BLaER1 treated with 17β-estradiol and CSF1 and Interleukin-3, amounts not matched to agents 10 nM and 100 nM (cell line): ENCODE measurements at regions not wholly inside any gene's neighbourhood (a gene's known extent, or its start where the extent isn't known, plus 50 kb on each side); places are given as distances from the start of the nearest gene placed in this dataset.

Source experiments
- H3K27ac ChIP-seq, 11 experiments: shearing (Covaris generic); formaldehyde crosslinking; 2 replicates each; pipeline ENCODE4 v1.8.1; 2022
- H3K27me3 ChIP-seq, 11 experiments: shearing (Covaris generic); formaldehyde crosslinking; 2 replicates each; pipeline ENCODE4 v1.8.1; 2022
- H3K36me3 ChIP-seq, 11 experiments: shearing (Covaris generic); formaldehyde crosslinking; 2 replicates each; pipeline ENCODE4 v1.8.1; 2022
- H3K4me1 ChIP-seq, 10 experiments: shearing (Covaris generic); formaldehyde crosslinking; 2 replicates each; pipeline ENCODE4 v1.8.1; 2022
- H3K4me2 ChIP-seq, 11 experiments: shearing (Covaris generic); formaldehyde crosslinking; 2 replicates each; pipeline ENCODE4 v1.8.1; 2022
- H3K4me3 ChIP-seq, 10 experiments: shearing (Covaris generic); formaldehyde crosslinking; 2 replicates each; pipeline ENCODE4 v1.8.1; 2022
- H3K9ac ChIP-seq, 11 experiments: shearing (Covaris generic); formaldehyde crosslinking; 2 replicates each; pipeline ENCODE4 v1.8.1; 2022
- H3K9me3 ChIP-seq, 11 experiments: shearing (Covaris generic); formaldehyde crosslinking; replicated peaks in 1 of 11; 2 replicates each; pipeline ENCODE4 v1.8.1; 2022
- H4K20me1 ChIP-seq, 11 experiments: shearing (Covaris generic); formaldehyde crosslinking; 2 replicates each; pipeline ENCODE4 v1.8.1; 2022
- Cebpa-rat ChIP-seq, 11 experiments: shearing (Covaris generic); IDR thresholded peaks; 2 replicates each; pipeline ENCODE4 v1.8.1; 2022

DNA sequence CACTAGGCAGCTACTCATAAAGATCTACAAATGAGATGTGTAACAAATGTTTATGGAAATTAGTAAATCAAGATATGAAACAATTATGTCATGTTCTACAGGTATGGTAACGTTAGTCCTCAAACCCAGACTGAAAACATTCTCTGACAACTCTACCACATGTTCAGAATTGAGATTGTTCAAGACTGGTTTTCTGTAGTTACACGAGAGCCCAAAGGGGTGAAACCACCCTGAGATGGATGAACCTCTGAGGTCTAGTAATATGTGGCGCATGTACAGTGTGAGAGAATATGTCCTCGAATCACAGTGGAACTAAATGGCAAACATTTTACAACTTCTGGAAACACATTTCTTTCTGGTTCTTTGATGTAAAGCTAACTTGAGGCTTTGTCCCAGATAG lies 614.3 kb downstream of the ZEB2 start:
- Histone ChIP-seq H3K27me3 (no peaks in the 10 kb centered on the region), H3K4me1 (peaks cover 0 to 10% (median 0%) of the 10 kb centered on the region in 10 experiments; a peak in 1 of 20 replicates), H3K27ac (no peak overlapping the region), H4K20me1 (no peaks in the 10 kb centered on the region), H3K4me2 (no peak overlapping the region), H3K36me3 (no peaks in the 10 kb centered on the region), H3K4me3 (no peak overlapping the region), H3K9me3 (no peaks in the 10 kb centered on the region), H3K9ac (no peak overlapping the region)
- TF ChIP-seq Cebpa-rat (IDR thresholded peaks at IDR 0.05): no peak

DNA sequence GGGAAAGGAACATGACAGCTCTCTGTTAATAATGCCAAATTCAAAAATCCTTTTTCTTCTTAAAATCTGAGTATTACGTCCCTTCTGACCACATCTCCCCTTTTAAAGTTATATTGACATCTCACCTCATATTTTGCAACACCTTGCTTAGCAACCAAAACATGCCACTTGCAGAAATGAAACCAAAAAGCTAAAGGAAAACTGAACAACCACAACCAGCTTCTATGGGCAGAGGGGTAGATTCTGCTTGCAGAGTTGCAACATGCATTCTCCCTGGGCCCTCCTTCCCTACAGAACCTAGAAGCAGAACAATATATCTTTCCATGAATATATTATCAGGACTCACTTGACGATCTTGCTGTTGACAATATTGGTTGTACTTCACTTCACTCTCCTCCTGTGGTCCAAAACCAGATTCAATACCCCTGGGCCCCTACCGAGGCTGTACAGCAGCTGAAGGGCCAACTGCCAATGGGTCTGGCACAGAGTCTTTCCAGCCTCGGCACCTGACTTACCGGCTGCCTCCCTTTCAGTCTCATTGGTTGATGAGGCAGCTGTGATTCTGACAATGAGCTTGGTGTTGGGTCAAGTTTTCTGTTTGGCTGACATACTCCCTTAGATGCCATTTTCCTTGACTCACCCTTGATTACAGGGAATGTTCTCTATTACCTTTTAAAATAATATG lies 616.6 kb downstream of the ZEB2 start:
- no peaks in the 10 kb centered on the region for H3K27me3 ChIP-seq
- H3K36me3 ChIP-seq: no peaks in the 10 kb centered on the region
- H3K4me1 ChIP-seq: peaks cover 0 to 10% (median 0%) of the 10 kb centered on the region in 10 experiments; a peak in 1 of 20 replicates
- no peak overlapping the region for H3K27ac ChIP-seq
- H3K9ac ChIP-seq: no peak overlapping the region
- no peak for TF ChIP-seq Cebpa-rat (IDR thresholded peaks at IDR 0.05)
- H3K4me2 ChIP-seq: peak overlapping the region in 5 of 11 experiments; percentile 4 to 22 (median 12); a peak in 4 of 22 replicates
- no peak overlapping the region for H3K4me3 ChIP-seq
- H4K20me1 ChIP-seq: no peaks in the 10 kb centered on the region
- no peaks in the 10 kb centered on the region for H3K9me3 ChIP-seq

DNA sequence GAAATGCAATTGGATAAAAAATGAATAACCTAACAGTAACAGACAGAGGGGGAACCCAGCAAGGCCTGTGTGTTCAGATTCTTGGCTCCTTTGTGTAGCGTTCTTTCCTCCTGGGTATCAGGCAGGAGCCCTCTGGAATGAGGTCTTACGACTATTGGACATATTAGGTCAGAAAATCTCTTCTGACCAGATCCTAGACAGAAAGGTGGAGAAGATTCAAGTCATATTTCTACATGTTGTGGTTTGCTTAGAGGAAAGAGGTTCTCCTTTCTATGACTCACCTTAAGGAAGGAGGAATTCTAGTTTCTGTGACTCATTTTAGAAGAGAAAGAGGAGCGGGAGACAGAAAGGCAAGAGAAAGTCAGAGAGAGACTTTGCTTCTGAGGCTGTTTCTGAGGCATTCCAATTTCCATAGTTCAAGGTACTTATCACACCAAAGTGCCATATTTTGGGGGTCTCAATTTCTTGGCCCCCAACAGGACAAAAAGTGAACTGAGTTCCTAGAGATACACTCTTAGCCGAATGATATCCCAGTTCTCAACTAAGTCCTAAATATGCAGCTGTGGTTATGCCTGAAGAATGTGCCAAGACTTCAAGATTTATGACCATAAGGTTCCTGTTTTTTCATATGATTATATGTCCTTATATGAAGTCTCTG lies 618.6 kb downstream of the ZEB2 start:
- H3K9me3 ChIP-seq: no peaks in the 10 kb centered on the region
- H3K27me3 ChIP-seq: no peaks in the 10 kb centered on the region
- H3K4me2 ChIP-seq: peak overlapping the region in 3 of 11 experiments; percentile 2 to 32 (median 28); a peak in 2 of 22 replicates
- no peaks in the 10 kb centered on the region for H3K36me3 ChIP-seq
- no peak overlapping the region for H3K4me3 ChIP-seq
- H3K27ac ChIP-seq: no peak overlapping the region
- H4K20me1 ChIP-seq: no peaks in the 10 kb centered on the region
- TF ChIP-seq Cebpa-rat (IDR thresholded peaks at IDR 0.05): no peak
- H3K9ac ChIP-seq: no peak overlapping the region
- H3K4me1 ChIP-seq: peaks cover 0 to 10% (median 0%) of the 10 kb centered on the region in 10 experiments; a peak in 1 of 20 replicates

DNA sequence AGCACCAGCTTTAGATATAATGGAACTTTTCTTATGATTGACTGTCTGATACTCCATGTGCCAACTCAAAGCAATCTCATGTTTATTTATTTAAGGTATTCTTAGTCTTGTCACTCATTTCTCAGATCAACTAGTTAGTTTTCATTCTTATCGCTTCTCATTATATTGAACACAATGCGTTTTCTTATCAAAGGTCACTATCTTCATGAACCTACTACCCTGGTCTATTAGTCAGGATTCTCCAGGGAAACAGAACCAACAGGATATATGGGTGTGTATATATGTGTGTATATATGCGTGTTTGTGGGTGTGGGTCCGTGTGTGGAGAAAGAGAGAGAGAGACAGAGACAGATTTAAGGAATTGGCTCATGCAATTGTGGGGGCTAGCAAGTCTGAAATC lies 619.9 kb downstream of the ZEB2 start:
- no peaks in the 10 kb centered on the region for H3K36me3 ChIP-seq
- no peaks in the 10 kb centered on the region for H3K9me3 ChIP-seq
- no peak overlapping the region for H3K27ac ChIP-seq
- no peak overlapping the region for H3K4me3 ChIP-seq
- no peaks in the 10 kb centered on the region for H4K20me1 ChIP-seq
- H3K4me2 ChIP-seq: no peak overlapping the region
- H3K27me3 ChIP-seq: no peaks in the 10 kb centered on the region
- peaks cover 0 to 10% (median 0%) of the 10 kb centered on the region in 10 experiments; a peak in 1 of 20 replicates for H3K4me1 ChIP-seq
- TF ChIP-seq Cebpa-rat (IDR thresholded peaks at IDR 0.05): no peak
- no peak overlapping the region for H3K9ac ChIP-seq

DNA sequence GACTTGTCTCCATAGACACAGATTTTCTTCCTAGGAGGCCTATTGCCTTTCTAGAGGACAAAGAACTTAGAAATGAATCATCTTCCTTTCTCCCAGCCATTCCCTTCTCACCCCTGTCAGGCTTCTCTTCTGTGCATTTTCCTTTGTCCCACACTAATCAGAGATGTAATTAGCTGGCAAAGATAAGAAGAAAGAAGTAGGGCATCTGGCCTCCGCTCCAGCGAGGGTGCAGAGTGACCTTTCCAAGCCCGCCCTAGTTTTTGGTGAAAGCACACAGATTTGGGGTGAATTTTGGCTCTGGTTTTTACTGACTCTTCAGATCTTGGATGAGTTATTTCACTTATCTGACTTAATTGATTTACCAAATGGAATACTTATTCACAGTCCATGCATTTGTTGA lies 626.5 kb downstream of the ZEB2 start:
- no peaks in the 10 kb centered on the region for H3K27me3 ChIP-seq
- no peaks in the 10 kb centered on the region for H4K20me1 ChIP-seq
- H3K36me3 ChIP-seq: no peaks in the 10 kb centered on the region
- H3K27ac ChIP-seq: no peak overlapping the region
- no peak overlapping the region for H3K4me2 ChIP-seq
- H3K9me3 ChIP-seq: no peaks in the 10 kb centered on the region
- no peaks in the 10 kb centered on the region for H3K4me1 ChIP-seq
- no peak for TF ChIP-seq Cebpa-rat (IDR thresholded peaks at IDR 0.05)
- no peak overlapping the region for H3K4me3 ChIP-seq
- H3K9ac ChIP-seq: no peak overlapping the region

DNA sequence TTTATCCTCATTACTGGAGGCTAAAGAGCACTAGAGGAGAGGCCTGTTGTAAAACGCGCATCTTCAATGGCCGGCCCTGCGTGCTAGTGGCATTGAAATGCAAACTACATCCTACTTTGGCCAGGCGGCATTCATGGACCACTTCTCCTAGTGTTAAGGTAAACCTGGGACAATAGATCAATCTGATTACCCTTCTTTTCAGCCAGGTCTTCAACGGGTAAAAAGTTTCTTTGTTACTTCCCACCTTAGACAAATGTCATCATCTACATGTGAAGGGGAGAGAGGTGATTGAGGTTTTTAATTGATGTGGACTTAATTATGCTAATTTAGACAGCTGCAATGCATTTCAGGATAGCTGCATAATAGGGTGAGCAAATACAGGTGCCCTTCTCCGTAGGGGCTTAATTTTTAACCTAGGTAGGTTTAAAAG lies 628.0 kb downstream of the ZEB2 start:
- no peak overlapping the region for H3K4me2 ChIP-seq
- H3K4me3 ChIP-seq: no peak overlapping the region
- H3K36me3 ChIP-seq: no peaks in the 10 kb centered on the region

DNA sequence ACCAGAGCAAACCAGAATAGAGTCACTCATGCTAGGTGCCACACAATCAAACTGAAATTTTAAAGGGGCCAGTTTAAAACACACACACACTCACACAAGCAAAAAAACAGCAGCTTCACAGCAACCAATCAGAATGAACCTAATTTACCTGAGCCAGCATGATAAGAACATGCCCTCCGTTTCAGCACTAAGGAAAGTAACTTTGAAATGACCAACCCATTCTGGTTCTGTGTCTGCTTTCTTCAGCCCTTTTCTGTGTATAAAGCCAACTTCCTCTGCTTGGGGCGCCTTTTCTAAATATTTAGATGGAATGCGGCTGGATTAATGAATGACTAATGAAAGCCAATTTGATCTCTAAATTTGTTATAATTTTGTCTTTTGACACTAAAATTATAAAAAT lies 629.1 kb downstream of the ZEB2 start:
- Histone ChIP-seq H3K4me1 (no peaks in the 10 kb centered on the region), H3K4me2 (no peak overlapping the region)

More for the DNA sequence above, 628.0 kb downstream of the ZEB2 start:
- no peak for TF ChIP-seq Cebpa-rat (IDR thresholded peaks at IDR 0.05)
- no peaks in the 10 kb centered on the region for H3K4me1 ChIP-seq
- no peak overlapping the region for H3K27ac ChIP-seq
- no peaks in the 10 kb centered on the region for H3K27me3 ChIP-seq
- H3K9me3 ChIP-seq: no peaks in the 10 kb centered on the region
- no peaks in the 10 kb centered on the region for H4K20me1 ChIP-seq
- H3K9ac ChIP-seq: no peak overlapping the region

DNA sequence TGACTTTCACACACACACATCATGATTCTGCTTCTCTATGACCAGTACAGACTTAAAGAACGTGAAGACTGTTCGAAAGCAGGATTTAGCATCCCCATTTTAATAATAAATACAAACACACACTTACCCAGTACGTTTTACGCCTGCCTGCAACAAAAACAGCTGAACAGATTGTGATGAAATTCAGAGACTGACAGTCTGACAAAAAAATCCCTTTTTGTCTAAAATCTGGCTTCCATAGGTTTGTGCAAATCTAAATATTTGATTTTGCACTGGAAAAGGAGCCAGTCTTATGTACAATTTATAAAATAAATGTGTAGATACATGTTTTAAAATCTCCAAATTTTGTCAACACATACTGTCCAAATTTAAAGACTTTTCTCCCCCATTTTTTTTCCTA lies 630.7 kb downstream of the ZEB2 start:
- no peak overlapping the region for H3K4me3 ChIP-seq
- no peak overlapping the region for H3K4me2 ChIP-seq
- TF ChIP-seq Cebpa-rat (IDR thresholded peaks at IDR 0.05): no peak
- no peaks in the 10 kb centered on the region for H3K36me3 ChIP-seq
- no peak overlapping the region for H3K27ac ChIP-seq
- no peaks in the 10 kb centered on the region for H3K27me3 ChIP-seq
- no peaks in the 10 kb centered on the region for H4K20me1 ChIP-seq
- H3K9me3 ChIP-seq: no peaks in the 10 kb centered on the region
- H3K4me1 ChIP-seq: no peaks in the 10 kb centered on the region
- H3K9ac ChIP-seq: no peak overlapping the region

More for the DNA sequence above, 629.1 kb downstream of the ZEB2 start:
- H4K20me1 ChIP-seq: no peaks in the 10 kb centered on the region
- H3K4me3 ChIP-seq: no peak overlapping the region
- no peaks in the 10 kb centered on the region for H3K9me3 ChIP-seq
- no peaks in the 10 kb centered on the region for H3K27me3 ChIP-seq
- no peak overlapping the region for H3K9ac ChIP-seq
- no peak for TF ChIP-seq Cebpa-rat (IDR thresholded peaks at IDR 0.05)
- H3K36me3 ChIP-seq: no peaks in the 10 kb centered on the region
- H3K27ac ChIP-seq: no peak overlapping the region

DNA sequence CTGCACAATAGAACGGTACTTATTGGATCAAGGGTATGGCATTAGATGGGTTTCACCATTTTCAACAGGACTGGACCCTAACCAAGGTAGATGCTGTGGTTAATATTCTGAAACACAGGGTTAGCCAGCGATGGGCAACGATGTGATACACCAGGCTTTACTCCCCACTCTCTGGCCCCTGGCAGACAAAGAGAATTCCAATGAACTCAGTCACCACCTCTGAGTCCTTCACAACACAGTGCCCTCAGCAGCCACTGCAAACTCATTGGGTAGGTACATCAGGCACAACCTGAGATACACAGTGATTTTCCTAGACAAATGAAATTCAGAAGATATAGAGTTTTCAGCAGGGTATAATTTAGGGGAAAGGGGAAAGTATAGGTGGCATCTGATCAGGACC lies 634.5 kb downstream of the ZEB2 start:
- H3K9ac ChIP-seq: no peak overlapping the region
- H3K4me2 ChIP-seq: no peak overlapping the region
- H3K4me3 ChIP-seq: no peak overlapping the region
- no peaks in the 10 kb centered on the region for H3K36me3 ChIP-seq
- no peaks in the 10 kb centered on the region for H4K20me1 ChIP-seq
- no peak overlapping the region for H3K27ac ChIP-seq
- no peaks in the 10 kb centered on the region for H3K9me3 ChIP-seq
- no peak for TF ChIP-seq Cebpa-rat (IDR thresholded peaks at IDR 0.05)
- H3K4me1 ChIP-seq: no peaks in the 10 kb centered on the region
- no peaks in the 10 kb centered on the region for H3K27me3 ChIP-seq

DNA sequence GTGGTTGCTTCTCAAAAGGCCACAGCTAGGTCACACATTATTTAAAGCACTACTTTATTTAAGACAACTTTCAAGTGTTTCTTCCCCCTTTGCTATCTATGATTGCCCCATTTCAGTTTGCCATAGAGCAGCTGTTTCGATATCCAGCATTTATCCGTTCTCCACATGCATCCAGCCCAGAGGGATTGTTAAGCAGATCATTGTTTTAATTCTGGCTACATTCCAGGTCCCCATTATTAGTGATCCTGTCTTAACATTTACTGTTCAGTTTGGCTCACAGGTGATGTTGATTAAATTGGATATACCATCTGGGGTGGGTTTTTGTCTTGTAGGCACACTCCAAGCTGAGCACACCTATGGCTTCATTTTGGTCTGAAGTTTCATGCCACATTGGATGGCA lies 638.7 kb downstream of the ZEB2 start:
- no peaks in the 10 kb centered on the region for H3K36me3 ChIP-seq
- H3K27ac ChIP-seq: no peak overlapping the region
- H3K27me3 ChIP-seq: no peaks in the 10 kb centered on the region
- H4K20me1 ChIP-seq: no peaks in the 10 kb centered on the region
- H3K9me3 ChIP-seq: no peaks in the 10 kb centered on the region
- no peak overlapping the region for H3K4me3 ChIP-seq
- no peak for TF ChIP-seq Cebpa-rat (IDR thresholded peaks at IDR 0.05)
- H3K9ac ChIP-seq: no peak overlapping the region
- H3K4me1 ChIP-seq: no peaks in the 10 kb centered on the region
- H3K4me2 ChIP-seq: no peak overlapping the region
